Cerebellar nuclear complex (tissue), 1 donor: ENCODE measurements at regions not wholly inside any gene's neighbourhood (a gene's known extent, or its start where the extent isn't known, plus 50 kb on each side); places are given as distances from the start of the nearest gene placed in this dataset.

ENCODE experiments used
- DNase-seq, 2 experiments: peaks; one replicate each; lab custom pipeline; 2025; lab: John Stamatoyannopoulos, UW

DNA sequence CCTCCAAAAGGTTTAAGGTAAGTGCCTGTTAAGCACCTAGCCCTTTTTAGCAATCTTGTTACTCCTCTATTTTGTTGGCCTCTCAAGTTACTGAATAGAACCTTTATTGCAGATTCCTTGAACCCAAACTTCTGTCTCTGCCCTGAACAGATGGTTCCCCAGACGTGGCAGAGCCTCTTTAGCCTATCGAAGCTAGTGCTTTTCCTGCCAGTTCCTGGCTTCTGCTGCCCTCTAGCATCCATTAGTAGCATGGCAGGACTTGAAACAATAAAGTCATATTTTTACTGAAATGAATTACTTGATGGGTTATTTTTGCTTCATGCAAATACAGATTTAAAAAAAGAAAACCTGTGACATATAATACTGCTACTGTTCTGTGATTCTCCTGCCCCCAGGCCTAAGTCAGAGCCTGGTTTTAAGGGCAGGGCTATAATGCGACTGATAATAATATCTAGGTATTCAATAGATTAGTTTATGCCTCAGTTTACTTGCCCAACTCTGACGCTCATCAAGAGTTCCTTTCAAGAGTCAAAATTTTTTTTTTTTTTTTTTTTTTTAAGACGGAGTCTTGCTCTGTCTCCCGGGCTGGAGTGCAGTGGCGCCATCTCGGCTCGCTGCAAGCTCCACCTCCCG is 84.3 kb upstream of the PHF14 start:
- peak in 1 of 2 experiments; percentile 1 for DNase-seq

DNA sequence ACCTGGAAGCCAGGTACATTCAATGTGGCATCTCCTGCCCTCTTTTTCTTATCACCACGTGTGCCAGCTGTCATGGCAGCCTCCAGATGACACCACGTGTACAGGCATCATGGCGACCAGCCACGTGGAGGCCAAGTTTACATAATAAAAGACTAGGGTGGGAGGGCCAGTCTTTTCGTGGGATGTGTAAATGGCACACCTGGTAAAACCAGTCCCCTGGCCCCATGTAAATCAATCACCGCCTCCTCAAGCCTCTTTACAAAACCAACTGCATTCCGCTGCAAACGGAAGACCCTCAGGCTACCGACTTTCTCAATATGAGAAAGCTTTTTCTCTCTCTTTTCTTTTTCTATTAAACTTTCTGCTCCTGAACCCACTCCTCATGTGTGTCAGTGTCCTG is 65.1 kb upstream of the PHF14 start:
- no peak for DNase-seq

DNA sequence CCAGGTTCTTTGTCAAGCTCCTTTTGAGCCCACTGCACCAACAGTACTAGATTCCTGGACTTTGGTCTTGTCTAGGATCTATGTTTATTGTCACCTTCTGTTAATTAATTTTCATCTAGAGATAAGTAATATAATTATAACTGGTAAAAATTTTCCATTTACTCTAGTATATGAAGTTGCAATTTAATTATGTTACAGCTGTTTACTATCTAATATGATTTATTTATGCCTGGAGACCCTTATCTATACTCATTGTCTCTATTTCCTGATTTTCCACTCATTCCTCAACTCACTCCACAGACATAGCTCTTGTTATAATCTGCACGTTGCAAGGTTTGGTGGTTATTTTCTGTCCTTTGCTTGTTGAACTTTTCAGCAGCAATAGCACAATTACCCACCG is 63.2 kb upstream of the PHF14 start:
- DNase-seq = no peak

DNA sequence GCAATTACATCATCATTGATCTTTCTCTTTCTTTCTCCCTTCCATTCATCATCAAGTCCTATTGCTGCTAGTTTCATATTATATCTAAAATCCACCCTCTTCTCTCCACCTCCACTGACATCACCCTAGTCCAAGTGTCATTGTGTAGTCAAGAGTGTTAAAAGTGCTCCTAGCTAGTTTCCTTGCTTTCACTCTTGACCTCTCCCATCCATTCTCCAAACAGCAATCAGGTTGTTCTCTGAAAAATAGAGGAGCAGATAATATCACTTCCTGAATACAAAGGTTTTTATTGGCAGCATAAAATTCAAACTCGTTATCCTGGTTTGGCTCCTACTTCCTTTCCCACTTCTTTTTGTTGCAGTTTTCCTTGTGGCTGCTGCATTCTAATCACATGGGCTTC is 61.6 kb upstream of the PHF14 start:
- no peak for DNase-seq

DNA sequence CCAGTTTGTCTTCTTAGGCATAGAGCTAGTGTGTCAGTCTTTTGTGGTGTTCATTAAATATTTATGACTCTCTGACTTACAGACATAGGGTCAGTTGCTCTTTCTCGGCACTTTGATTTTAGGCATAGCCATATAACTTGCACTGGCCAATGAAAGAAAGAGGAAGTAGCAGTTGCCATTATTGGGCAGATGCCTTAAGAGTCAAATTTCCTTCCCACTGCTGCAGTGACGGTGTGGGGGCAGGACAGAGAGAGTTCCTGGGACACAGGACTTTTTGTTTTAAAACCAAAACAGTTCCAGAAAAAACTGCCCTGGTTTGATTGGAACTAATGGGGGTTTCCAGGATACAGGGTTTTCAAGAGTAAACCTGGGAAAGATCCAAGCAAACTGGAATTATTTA is 60.2 kb upstream of the PHF14 start:
- DNase-seq = no peak

DNA sequence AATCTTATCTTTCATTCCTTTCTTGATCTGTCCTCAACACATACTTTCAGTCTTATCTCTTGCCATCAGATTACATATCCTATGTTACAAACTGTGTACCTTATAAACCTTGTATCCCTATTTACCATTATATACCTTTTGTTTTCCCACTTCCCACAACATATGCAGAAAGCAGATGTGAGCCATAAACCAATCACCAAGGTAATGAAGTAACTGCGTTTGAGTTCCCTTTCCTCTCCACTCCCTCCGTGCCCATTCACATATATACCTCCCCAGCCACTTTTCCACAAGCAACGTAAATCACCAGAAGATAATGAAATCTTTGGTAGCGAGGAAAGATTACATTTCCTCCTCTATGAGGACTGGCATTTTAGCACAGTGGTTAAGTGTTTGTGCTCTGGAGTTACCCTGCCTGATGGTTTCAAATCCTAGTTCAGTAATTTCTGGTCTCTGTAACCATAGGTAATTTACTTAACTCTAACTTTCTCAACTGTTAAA is 55.5 kb upstream of the PHF14 start:
- DNase-seq = no peak

DNA sequence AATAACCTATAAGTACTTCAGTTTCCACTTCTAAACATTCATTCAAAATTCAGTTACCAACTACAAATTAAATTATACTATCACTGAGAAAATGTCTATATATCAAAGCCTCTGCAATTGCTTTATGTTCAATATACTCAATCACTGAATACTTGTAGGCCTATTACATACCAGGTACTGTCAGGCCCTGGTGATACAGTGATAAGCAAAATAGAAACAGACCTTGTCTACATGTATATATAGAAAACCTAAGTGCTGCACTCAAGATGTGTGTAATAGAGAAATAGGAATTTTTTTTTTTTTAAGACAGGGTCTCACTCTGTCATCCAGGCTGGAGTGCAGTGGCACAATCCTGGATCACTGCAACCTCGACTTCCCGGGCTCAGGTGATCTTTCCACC is 53.7 kb upstream of the PHF14 start:
- no peak for DNase-seq
